ENCODE measurements at regions not wholly inside any gene's neighbourhood (a gene's known extent, or its start where the extent isn't known, plus 50 kb on each side); places are given as distances from the start of the nearest gene placed in this dataset.

- Histone ChIP-seq H3K4me1 (no peaks in the 10 kb centered on the region), H3K4me3 (no peak overlapping the region), H3K36me3 (no peaks in the 10 kb centered on the region), H3K9me3 (no peaks in the 10 kb centered on the region), H3K27ac (no peak overlapping the region), H3K27me3 (no peaks in the 10 kb centered on the region)
- no peak for DNase-seq (ENCODE audit: low spot score in 2 of 2)
- TF ChIP-seq CTCF (IDR thresholded peaks at IDR 0.05): no peak
- intact Hi-C loops (cut with DNase I): no loop called here
These were observed 219.8 kb upstream of the BMPER start for GRCh38 chr7:33685503-33685902.

- no peak overlapping the region for H3K4me3 ChIP-seq
- intact Hi-C loops (cut with DNase I): no loop called here
- TF ChIP-seq CTCF (IDR thresholded peaks at IDR 0.05): no peak
- H3K9me3 ChIP-seq: no peaks in the 10 kb centered on the region
- no peak for DNase-seq (ENCODE audit: low spot score in 2 of 2)
- H3K36me3 ChIP-seq: no peaks in the 10 kb centered on the region
- H3K4me1 ChIP-seq: no peaks in the 10 kb centered on the region
- H3K27ac ChIP-seq: no peak overlapping the region
- no peaks in the 10 kb centered on the region for H3K27me3 ChIP-seq
These were observed 219.2 kb upstream of the BMPER start for GRCh38 chr7:33685981-33686683.

- Histone ChIP-seq H3K4me3 (no peak overlapping the region), H3K9me3 (no peaks in the 10 kb centered on the region), H3K27ac (no peak overlapping the region), H3K36me3 (no peaks in the 10 kb centered on the region), H3K27me3 (no peaks in the 10 kb centered on the region), H3K4me1 (no peaks in the 10 kb centered on the region)
- no peak for DNase-seq (ENCODE audit: low spot score in 2 of 2)
- TF ChIP-seq CTCF (IDR thresholded peaks at IDR 0.05): no peak
- intact Hi-C loops (cut with DNase I): no loop called here
These were observed 217.7 kb upstream of the BMPER start for GRCh38 chr7:33687625-33688024.

GRCh38 chr7:33691180-33691579 lies 214.2 kb upstream of the BMPER start:
- Histone ChIP-seq H3K4me3 (no peak overlapping the region), H3K4me1 (no peaks in the 10 kb centered on the region), H3K27me3 (no peaks in the 10 kb centered on the region), H3K27ac (no peak overlapping the region), H3K9me3 (no peaks in the 10 kb centered on the region), H3K36me3 (no peaks in the 10 kb centered on the region)
- TF ChIP-seq CTCF (IDR thresholded peaks at IDR 0.05): no peak
- DNase-seq (ENCODE audit: low spot score in 2 of 2): no peak
- intact Hi-C loops (cut with DNase I): no loop called here

GRCh38 chr7:33692956-33693355 lies 212.4 kb upstream of the BMPER start:
- H3K9me3 ChIP-seq: no peaks in the 10 kb centered on the region
- H3K27ac ChIP-seq: no peak overlapping the region
- no peak for DNase-seq (ENCODE audit: low spot score in 2 of 2)
- no peaks in the 10 kb centered on the region for H3K36me3 ChIP-seq
- intact Hi-C loops (cut with DNase I): no loop called here
- no peak for TF ChIP-seq CTCF (IDR thresholded peaks at IDR 0.05)
- H3K27me3 ChIP-seq: no peaks in the 10 kb centered on the region
- H3K4me1 ChIP-seq: no peaks in the 10 kb centered on the region
- H3K4me3 ChIP-seq: no peak overlapping the region

GRCh38 chr7:33694006-33694405 lies 211.3 kb upstream of the BMPER start:
- H3K36me3 ChIP-seq: no peaks in the 10 kb centered on the region
- intact Hi-C loops (cut with DNase I): no loop called here
- H3K27me3 ChIP-seq: no peaks in the 10 kb centered on the region

More at GRCh38 chr7:33694006-33694405, 211.3 kb upstream of the BMPER start:
- Histone ChIP-seq H3K4me1 (no peaks in the 10 kb centered on the region), H3K9me3 (no peaks in the 10 kb centered on the region), H3K27ac (no peak overlapping the region), H3K4me3 (no peak overlapping the region)
- no peak for TF ChIP-seq CTCF (IDR thresholded peaks at IDR 0.05)
- DNase-seq (ENCODE audit: low spot score in 2 of 2): no peak
